NT2/D1 (cell line): ENCODE measurements at regions not wholly inside any gene's neighbourhood (a gene's known extent, or its start where the extent isn't known, plus 50 kb on each side); places are given as distances from the start of the nearest gene placed in this dataset.

ENCODE experiments used
- DNase-seq: peaks from one replicate; pipeline ENCODE4 v3.0.0-alpha.2; 2011; ENCODE audit warnings: low read depth, low spot score
- H3K27me3 ChIP-seq: 2 replicates; pipeline ENCODE4 v1.6.0; 2011; ENCODE audit warnings: mild to moderate bottlenecking; ENCODE audit not compliant: insufficient read length, insufficient read depth
- H3K36me3 ChIP-seq: 2 replicates; pipeline ENCODE4 v1.6.1; 2011; ENCODE audit warnings: mild to moderate bottlenecking, low read length, mixed read lengths; ENCODE audit not compliant: insufficient read depth, insufficient read length
- H3K4me1 ChIP-seq: 2 replicates; pipeline ENCODE4 v1.5.1; 2011; ENCODE audit not compliant: insufficient read depth, insufficient read length
- H3K4me3 ChIP-seq: 2 replicates; pipeline ENCODE4 v1.5.1; 2011; ENCODE audit warnings: low read depth; ENCODE audit not compliant: insufficient read length
- H3K9ac ChIP-seq: 2 replicates; pipeline ENCODE4 v1.6.0; 2011; ENCODE audit warnings: low read depth; ENCODE audit not compliant: insufficient read length
- H3K9me3 ChIP-seq: 2 replicates; pipeline ENCODE4 v1.5.1; 2011; ENCODE audit warnings: mild to moderate bottlenecking, low read length; ENCODE audit not compliant: insufficient read depth
- SUZ12 ChIP-seq: IDR thresholded peaks from 2 replicates; pipeline ENCODE4 v1.6.1; 2011; ENCODE audit not compliant: insufficient read length, insufficient read depth; ENCODE audit errors: extremely low read depth
- YY1 ChIP-seq: IDR thresholded peaks from 2 replicates; pipeline ENCODE4 v1.6.1; 2011; ENCODE audit not compliant: insufficient read length, insufficient read depth
- ZNF274 ChIP-seq: IDR thresholded peaks from 2 replicates; pipeline ENCODE4 v1.6.1; 2011; ENCODE audit warnings: mild to moderate bottlenecking, low read depth, low read length

GRCh38 chr16:51989637-51990230 is 557.2 kb downstream of the TOX3 start:
- TF ChIP-seq SUZ12 (no peak), YY1 (no peak), ZNF274 (no peak)

GRCh38 chr16:51988977-51989376 is 558.0 kb downstream of the TOX3 start:
- H3K9me3 ChIP-seq: no peaks in the 10 kb centered on the region
- no peaks in the 10 kb centered on the region for H3K36me3 ChIP-seq
- H3K27me3 ChIP-seq: no peaks in the 10 kb centered on the region
- no peak for TF ChIP-seq SUZ12
- no peak for TF ChIP-seq YY1
- no peak for TF ChIP-seq ZNF274
- DNase-seq: no peak
- no peak overlapping the region for H3K4me3 ChIP-seq
- H3K9ac ChIP-seq: no peak overlapping the region
- H3K4me1 ChIP-seq: no peaks in the 10 kb centered on the region

More at GRCh38 chr16:51989637-51990230, 557.2 kb downstream of the TOX3 start:
- Histone ChIP-seq H3K9me3 (no peaks in the 10 kb centered on the region), H3K36me3 (no peaks in the 10 kb centered on the region), H3K9ac (no peak overlapping the region), H3K4me1 (no peaks in the 10 kb centered on the region), H3K4me3 (no peak overlapping the region), H3K27me3 (no peaks in the 10 kb centered on the region)
- no peak for DNase-seq

- H3K4me1 ChIP-seq: no peaks in the 10 kb centered on the region
- H3K36me3 ChIP-seq: no peaks in the 10 kb centered on the region
- no peaks in the 10 kb centered on the region for H3K9me3 ChIP-seq
- no peak for DNase-seq
- H3K27me3 ChIP-seq: no peaks in the 10 kb centered on the region
- TF ChIP-seq YY1: no peak
- no peak for TF ChIP-seq ZNF274
- no peak for TF ChIP-seq SUZ12
- no peak overlapping the region for H3K9ac ChIP-seq
- no peak overlapping the region for H3K4me3 ChIP-seq
Measured at GRCh38 chr16:51987519-51987918, 559.4 kb downstream of the TOX3 start.

DNA sequence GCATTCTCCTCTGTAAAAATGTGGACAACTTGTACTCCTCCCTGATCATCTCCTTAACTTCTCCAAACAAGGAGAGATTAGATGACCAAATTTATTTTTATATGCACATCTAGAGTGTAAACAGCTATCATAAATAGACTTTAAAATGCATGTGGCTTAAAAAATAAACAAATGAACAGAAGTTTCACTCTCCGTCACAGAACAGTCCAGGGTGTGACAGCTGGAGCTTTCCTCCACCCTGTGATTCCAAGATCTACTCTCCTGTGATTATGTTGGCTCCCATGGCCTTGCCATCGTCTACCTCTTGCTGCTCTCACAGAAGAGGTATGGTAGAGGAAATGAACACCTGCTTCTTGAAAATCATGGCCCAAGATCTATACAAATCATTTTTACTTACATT is 560.2 kb downstream of the TOX3 start:
- H3K27me3 ChIP-seq: no peaks in the 10 kb centered on the region
- no peak for DNase-seq
- no peak for TF ChIP-seq YY1
- TF ChIP-seq ZNF274: no peak
- no peak for TF ChIP-seq SUZ12
- no peaks in the 10 kb centered on the region for H3K9me3 ChIP-seq
- no peak overlapping the region for H3K9ac ChIP-seq
- no peaks in the 10 kb centered on the region for H3K4me1 ChIP-seq
- H3K36me3 ChIP-seq: no peaks in the 10 kb centered on the region
- no peak overlapping the region for H3K4me3 ChIP-seq

DNA sequence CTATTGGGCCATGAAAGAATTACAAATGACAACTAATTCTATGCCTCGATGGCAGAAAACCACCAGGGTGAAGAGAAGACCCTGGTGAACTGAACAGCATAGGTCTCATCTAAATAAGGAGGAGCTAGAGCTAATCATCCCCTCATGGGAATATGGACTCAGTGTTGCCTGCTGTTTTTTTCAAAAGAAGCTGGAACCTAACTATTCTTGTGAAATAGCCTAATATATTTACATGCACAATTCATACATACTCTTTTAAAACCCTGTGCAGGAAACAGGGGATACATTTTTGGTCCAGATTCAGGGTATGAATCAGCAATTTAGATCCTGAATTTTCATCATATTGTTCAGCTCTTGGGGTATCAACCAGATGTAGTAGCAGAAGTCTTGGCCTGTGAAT is 560.6 kb downstream of the TOX3 start:
- TF ChIP-seq ZNF274 (no peak), SUZ12 (no peak), YY1 (no peak)
- no peak for DNase-seq
- H3K9me3 ChIP-seq: no peaks in the 10 kb centered on the region
- H3K4me1 ChIP-seq: no peaks in the 10 kb centered on the region
- H3K4me3 ChIP-seq: no peak overlapping the region
- H3K36me3 ChIP-seq: no peaks in the 10 kb centered on the region
- H3K9ac ChIP-seq: no peak overlapping the region
- no peaks in the 10 kb centered on the region for H3K27me3 ChIP-seq

GRCh38 chr16:51985126-51985525 is 561.8 kb downstream of the TOX3 start:
- no peaks in the 10 kb centered on the region for H3K36me3 ChIP-seq

DNA sequence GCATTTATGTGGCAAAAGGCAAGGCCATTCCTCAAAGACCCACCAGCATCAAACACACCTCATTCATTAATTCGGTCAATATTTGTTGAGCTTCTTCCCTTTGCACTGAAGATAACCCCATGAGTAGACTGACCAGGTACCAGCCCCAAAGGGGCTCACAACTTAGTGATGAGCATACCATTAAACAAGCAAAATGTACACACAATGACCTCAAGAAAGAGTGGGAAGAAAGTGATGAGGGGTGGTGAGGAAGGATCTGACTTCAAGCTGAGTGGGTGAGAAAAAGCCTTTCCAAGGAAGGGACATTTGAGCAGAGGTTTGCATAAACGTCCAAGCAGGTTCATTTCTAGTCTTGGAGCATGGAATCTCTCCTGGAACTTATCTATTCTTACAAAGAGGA is 562.5 kb downstream of the TOX3 start:
- no peak for TF ChIP-seq YY1
- TF ChIP-seq ZNF274: no peak
- no peak for TF ChIP-seq SUZ12
- no peak overlapping the region for H3K9ac ChIP-seq
- H3K36me3 ChIP-seq: no peaks in the 10 kb centered on the region
- H3K27me3 ChIP-seq: no peaks in the 10 kb centered on the region
- no peaks in the 10 kb centered on the region for H3K9me3 ChIP-seq
- no peak overlapping the region for H3K4me3 ChIP-seq
- no peaks in the 10 kb centered on the region for H3K4me1 ChIP-seq
- DNase-seq: no peak

More at GRCh38 chr16:51985126-51985525, 561.8 kb downstream of the TOX3 start:
- Histone ChIP-seq H3K9me3 (no peaks in the 10 kb centered on the region), H3K4me3 (no peak overlapping the region), H3K9ac (no peak overlapping the region), H3K27me3 (no peaks in the 10 kb centered on the region), H3K4me1 (no peaks in the 10 kb centered on the region)
- DNase-seq: no peak
- no peak for TF ChIP-seq YY1
- TF ChIP-seq SUZ12: no peak
- TF ChIP-seq ZNF274: no peak
